ENCODE measurements at regions not wholly inside any gene's neighbourhood (a gene's known extent, or its start where the extent isn't known, plus 50 kb on each side); places are given as distances from the start of the nearest gene placed in this dataset.

DNA sequence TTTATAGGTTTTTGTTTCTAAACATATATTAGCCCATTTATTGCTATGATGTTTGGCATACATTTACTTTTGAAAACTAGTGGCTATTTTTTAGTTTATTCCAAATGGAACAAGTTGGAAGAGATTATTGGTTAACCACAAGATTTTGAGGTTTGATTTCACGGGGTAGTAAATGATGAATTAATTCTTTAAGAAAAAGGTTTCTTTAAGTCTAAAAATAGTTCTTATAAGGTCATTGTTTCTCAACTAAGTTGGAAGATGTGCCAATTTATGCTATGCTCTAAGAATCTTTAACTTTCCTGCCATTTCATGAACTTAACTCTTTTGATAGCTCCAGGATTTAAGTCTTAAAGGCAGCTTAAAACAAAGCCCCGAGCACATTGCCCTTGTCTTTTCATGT, 183.8 kb downstream of the LMO4 start:
- DNase-seq, result no peak

DNA sequence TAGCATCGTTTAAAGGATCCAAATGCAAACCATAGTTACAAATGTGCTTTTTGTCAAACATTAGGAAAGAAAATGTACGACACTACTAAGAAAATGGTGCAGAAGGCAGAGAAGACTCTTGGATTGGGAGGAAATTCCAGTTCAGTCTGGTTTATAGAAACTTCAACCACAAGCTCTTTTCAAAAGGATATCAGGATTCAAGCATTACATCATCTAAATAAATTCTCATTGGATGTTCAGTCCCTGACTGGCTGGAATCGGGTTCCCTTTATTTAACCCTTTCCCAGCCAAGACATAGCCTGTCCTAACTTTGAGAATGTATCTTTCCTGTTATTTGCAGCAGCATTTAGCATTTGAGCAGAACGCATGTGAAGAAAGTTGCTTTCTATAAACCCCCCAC, 184.6 kb downstream of the LMO4 start:
- DNase-seq, result no peak

- DNase-seq, result no peak
Measured at GRCh38 chr1:87513966-87514660, 185.4 kb downstream of the LMO4 start.

DNA sequence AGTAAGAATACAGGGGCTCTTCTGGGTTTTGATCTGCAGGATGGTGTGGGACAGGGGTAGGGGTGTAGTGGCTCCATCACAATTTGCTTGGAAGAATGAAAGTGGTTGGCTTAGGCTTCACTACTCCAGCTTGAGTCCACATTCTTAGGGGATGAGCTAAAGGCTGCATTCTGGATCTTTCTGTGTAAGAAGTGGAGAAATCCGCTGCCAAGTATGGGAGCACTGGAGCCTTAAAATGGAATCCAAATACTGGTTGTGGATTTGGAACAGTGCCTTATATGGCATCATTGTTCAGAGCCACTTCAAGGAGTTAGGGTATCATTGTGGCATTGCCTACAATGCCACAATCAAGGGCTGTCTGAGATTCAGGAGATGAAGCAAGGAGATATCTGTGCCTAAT, 187.1 kb downstream of the LMO4 start:
- no peak for DNase-seq

- DNase-seq, result no peak
Measured at GRCh38 chr1:87518794-87519193, 190.1 kb downstream of the LMO4 start.

DNA sequence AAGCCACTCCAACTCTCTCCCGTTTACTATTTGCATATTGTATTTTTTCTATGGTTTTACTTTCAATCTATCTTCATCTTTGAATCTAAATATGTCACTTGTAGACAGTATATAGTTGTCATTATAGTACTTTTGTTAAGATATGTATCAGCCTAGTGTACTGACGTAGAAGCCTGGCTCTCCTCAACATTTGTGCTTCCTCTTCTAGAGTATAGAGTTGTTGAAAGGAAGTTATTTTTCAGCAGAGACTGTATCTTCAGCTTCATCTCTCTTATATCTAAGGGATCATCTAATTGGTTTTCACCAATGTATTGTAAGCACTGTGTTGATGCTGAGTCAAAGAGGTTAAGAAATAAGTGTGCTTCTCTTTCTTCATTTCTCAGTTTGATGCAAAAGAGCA, 192.8 kb downstream of the LMO4 start:
- DNase-seq, result no peak

GRCh38 chr1:87523466-87523865, 194.8 kb downstream of the LMO4 start:
- DNase-seq, result no peak

DNA sequence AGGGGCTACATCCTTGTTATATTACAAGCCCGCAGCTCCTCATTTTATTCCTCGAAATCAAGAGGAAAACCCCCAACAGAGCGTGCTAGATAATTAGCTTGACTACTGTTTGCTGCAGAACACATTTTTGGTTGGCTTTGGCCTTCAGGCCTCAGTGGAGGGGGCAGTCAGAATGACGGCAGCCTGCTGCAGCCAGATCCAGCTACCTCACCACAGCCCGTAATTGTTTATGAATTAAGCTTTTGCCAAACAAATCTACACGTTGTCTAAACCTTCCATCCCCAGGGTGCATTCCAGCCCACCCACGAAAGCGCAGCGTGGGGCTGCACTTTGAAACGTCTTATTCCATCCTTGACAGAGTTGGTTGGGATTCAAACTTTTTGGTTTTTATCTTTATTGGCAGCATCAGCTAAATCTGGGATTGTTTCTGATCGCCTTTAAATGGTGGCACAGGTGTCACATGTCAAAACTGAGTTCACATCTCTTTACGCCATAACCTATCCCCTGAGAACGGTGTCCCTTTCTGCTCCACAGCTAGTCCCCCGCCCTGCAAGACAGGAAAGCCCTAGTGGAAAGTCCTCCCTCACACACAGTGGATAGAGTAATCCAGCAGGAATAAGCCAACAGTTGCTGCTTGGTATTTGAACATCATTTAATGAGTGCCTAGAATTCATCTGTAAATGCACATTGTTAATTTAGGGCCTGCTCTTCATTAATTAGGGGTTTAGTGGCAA, 195.5 kb downstream of the LMO4 start:
- DNase-seq, result no peak

DNA sequence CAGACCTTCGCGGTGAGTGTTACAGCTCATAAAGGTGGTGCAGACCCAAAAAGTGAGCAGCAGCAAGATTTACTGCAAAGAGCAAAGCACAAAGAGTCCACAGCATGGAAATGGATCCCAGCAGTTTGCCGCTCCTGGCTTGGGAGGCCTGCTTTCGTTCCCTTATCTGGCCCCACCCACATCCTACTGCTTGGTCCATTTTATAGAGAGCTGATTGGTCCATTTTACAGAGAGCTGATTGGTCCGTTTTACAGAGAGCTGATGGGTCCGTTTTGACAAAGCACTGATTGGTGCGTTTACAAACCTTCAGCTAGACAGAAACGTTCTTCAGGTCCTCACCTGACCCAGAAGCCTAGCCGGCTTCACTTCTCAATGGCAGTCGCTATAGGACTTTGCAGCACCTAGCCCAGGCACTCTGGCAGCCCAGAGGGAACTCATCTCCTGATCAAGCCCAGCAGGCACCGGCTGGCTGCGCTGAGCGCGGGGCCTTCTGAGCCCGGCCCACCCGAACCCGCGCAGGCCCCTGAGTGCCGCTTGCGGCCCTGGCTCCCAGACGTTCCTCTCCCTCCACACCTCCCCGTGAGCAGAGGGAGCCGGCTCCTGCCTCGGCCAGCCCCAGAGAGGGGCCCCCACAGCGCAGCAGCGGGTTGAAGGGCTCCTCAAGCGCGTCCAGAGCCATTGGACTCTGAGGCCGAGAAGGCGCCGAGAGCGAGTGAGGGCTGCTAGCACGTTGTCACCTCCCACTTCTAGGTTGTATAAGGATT, 200.3 kb downstream of the LMO4 start:
- DNase-seq, result no peak

DNA sequence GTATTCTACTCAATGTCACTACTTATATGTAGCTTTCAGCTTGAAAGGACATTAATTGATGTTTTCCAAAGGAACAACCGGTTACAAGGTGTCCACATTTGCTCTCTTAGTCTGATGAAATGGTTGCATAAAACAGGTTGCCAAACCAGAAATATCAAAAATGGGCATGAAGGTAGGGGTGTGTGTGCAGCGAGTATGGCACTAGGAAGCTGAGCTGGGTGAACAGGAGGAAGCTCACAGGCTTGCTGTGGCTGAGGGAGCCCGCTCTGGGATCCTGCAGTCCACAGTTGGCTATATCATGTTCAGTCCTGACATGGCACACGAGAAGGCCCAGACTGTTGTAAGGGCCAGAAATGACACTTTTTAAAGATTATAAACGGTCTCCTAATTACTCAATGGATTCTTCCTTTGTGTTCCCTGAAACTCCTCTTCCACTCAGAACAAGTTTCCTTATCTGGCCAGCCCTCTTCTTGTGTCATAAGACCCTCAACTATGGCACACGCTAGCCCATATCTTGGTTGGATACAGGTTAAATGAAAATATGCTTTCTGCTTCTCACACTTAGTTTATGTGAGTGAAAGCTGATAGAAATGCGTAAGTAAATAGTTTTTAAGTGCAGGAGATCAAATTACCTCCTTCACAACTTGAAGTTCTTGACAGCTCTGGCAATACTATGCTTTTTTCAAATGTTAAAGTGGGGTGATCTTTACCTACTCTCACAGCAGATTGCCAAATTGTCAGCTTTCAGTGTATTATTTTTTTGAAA, 201.5 kb downstream of the LMO4 start:
- no peak for DNase-seq

GRCh38 chr1:87535551-87535950, 206.9 kb downstream of the LMO4 start:
- DNase-seq, result no peak

DNA sequence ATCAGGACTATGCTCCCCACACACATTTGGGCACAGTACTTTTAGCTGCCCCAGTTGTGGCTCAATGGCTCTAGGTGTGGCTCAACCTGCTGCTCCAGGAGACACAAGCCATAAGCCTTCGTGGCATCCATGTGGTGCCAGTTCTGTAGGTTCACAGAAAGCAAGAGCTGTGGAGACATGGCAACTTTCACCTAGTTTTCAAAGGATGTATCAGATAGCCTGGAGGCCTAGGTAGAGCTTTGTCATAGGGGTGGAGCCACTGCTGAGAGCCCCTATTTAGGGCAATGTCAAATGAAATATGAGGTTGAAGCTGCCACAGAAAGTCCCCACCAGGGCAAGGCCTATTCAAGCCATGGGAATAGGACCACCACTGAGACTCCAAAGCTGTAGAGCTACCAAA, 210.5 kb downstream of the LMO4 start:
- no peak for DNase-seq

DNA sequence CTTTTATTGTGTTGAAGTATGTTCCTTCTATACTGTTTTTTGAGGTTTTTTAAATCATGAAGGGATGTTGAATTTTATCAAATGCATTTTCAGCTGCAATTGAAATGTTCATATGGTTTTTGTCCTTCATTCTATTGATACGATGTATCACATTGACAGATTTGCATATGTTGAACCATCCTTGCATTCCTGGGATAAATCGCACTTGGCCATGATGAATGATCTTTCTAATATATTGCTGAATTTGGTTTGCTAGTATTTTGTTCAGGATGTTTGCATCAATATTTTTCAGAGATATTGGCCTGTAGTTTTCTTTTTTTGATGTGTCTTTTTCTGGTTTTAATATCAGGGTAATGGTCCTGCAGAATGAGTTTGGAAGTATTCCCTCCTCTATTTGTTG, 214.0 kb downstream of the LMO4 start:
- DNase-seq, result no peak

GRCh38 chr1:87549738-87550137, 221.1 kb downstream of the LMO4 start:
- DNase-seq, result no peak

GRCh38 chr1:87553511-87553910, 224.8 kb downstream of the LMO4 start:
- DNase-seq, result no peak

DNA sequence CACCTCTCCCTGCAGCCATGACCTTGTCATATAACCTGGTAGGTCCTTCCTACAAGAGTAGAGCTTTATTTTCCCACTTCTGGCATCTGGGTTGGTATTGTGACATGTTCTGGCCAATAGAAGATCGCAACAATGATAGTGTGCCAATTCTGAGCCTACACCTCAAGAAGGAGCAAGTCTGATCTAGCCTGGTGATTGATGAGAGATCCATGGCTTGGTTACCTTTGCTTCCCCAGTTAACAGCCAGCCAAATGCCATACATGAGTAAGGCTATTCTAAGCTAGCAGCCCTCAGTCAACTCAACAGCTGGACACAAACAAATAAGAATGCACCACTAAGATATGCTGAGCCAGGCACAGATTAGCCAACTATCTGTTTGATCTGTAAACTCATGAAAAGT, 226.7 kb downstream of the LMO4 start:
- no peak for DNase-seq

DNA sequence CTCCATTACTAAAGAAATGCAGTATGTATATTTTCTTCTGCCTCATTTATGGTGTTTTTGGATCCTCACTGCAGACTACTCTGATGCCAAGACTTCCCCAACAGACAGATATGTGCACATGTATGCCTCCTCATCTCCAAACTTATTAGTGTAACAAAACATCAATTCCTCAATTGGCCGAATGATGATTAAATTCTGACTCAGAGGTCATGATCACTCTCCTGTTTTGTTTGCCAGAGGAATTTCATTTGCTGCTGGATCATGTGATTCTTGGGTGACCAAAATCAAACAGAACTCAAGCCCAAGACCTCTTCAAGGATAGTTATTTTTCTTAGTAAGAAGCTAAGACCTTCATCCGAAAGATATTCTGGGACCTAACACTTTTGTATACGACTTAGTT, 227.6 kb downstream of the LMO4 start:
- no peak for DNase-seq

DNA sequence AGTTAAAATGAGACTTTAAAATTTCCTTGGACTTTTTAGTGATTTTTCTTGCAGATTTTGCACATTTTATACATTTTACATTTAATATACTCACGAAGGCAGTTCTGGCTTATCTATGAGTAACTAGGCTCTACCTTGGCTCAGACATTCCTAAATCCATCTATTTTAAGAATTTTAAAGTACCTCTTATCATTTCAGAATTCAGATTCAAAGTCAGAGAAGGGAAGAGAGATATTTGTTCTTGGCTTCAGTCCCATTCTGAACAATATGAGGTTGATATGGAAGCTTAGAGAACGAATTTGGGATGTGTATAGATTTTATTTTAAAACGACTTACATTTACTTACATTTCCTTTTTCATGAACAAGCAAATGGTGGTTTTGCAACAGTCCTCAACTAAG, 230.2 kb downstream of the LMO4 start:
- DNase-seq, result no peak

DNA sequence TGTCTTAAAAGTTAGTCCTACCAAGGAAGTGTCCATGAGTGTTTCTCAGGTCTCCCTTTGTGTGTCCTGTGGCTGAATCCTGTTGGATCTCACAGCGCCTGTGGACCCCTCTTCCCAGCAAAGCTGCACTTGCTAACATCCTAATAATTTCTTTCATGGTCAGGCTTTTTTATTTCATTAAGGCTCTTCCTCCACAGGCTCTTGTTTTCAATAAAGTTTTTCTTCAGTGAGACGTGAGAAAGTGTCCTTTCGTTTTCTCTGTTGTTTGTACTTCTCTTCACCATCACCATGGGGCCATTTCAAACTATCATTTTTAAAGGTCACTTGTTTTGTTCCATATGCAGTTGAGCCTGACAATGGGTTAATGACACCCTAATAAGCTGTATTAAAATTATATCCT, 231.5 kb downstream of the LMO4 start:
- no peak for DNase-seq

DNA sequence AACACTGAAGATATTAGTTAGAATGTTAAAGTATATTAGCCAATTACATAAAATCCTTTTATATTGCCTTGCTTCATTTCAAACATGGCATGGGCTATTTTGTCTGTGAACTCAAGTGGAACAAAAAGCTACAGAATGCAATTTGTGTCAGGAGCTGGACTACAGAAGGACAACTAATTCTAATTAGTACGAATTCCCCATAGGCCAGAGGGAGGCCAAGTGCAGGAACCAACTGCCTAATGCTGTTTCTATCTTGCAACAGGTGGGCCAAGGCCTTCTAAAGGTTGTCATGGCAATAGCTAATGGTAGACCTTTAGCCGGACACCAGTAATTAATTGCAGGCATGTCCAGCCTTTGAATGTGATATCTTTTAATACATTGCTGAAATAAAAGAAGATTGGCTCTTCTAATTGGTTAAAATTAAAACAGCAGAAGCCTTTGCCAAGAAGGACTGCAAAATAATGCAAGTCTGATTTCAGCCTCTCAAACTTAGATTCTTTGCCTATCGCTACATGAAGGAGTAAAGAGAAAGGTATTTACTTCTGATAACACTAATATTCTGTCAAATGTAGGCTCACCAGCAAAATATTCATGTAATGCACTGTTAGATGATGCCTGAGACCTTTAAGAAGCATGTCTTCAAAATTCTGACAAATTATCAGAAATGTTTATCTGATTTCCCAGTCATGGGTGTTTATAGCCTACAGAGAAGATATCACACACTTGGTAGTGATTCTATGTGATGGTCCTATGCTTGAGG, 232.1 kb downstream of the LMO4 start:
- no peak for DNase-seq

- no peak for DNase-seq
Measured at GRCh38 chr1:87563211-87563610, 234.5 kb downstream of the LMO4 start.

DNA sequence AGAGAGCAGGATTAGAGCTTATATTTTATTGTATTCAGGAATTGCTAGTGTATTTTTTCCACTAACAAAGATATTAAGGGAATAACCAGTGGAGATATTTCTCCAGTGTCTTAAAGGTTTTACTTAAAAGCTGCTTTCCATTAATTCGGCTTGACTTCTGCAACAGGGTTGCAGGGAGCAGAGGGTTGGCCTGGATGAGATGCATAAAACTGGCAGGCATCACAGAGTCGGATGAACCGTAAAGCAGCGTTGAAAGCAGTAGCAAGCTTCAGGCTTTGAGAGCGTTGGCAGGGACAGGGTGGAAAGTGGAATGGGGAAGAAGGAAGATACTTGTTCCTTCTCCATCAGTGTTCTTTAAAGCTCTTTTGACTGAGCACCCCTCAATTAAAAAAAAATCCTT, 237.2 kb downstream of the LMO4 start:
- DNase-seq, result no peak

- DNase-seq, result no peak
Measured at GRCh38 chr1:87568005-87568404, 239.3 kb downstream of the LMO4 start.

Data from activated T-cell treated with anti-CD3 and anti-CD28 coated beads for 4 hours (primary cell).